Aorta (tissue), 5 donors: ENCODE measurements at regions not wholly inside any gene's neighbourhood (a gene's known extent, or its start where the extent isn't known, plus 50 kb on each side); places are given as distances from the start of the nearest gene placed in this dataset.

ENCODE experiments used
- ATAC-seq: fragments of 200-7000 bp; cut with Tn5 transposase; one replicate; pipeline ENCODE4 v1.9.1; 2022; ENCODE audit warnings: moderate library complexity; ENCODE audit not compliant: low FRiP score
- DNase-seq, 2 donors: peaks; one replicate each; pipeline ENCODE4 v3.0.0-alpha.2; 2020
- H3K27ac ChIP-seq, 2 donors: one replicate each; pipeline ENCODE4 v1.5.1; 2013; ENCODE audit warnings: low read length in 2 of 2, mild to moderate bottlenecking in 2 of 2, moderate library complexity in 2 of 2, control low read depth in 1 of 2, inconsistent platforms in 1 of 2, low read depth in 1 of 2
- H3K27me3 ChIP-seq, 2 donors: one replicate each; pipeline ENCODE4 v1.6.1; 2013; ENCODE audit warnings: control low read depth in 1 of 2, low read length in 1 of 2, mild to moderate bottlenecking in 1 of 2, moderate library complexity in 1 of 2; ENCODE audit not compliant: insufficient read depth in 2 of 2, control insufficient read depth in 1 of 2
- H3K36me3 ChIP-seq, 2 donors: one replicate each; pipeline ENCODE4 v1.6.1; 2013; ENCODE audit warnings: control low read depth in 1 of 2, low read length in 1 of 2, mild to moderate bottlenecking in 1 of 2; ENCODE audit not compliant: insufficient read depth in 2 of 2, control insufficient read depth in 1 of 2
- H3K4me1 ChIP-seq, 2 donors: one replicate each; pipeline ENCODE4 v1.6.1; 2013; ENCODE audit warnings: low read length in 2 of 2, control low read depth in 1 of 2, mild to moderate bottlenecking in 1 of 2, moderate library complexity in 1 of 2; ENCODE audit not compliant: insufficient read depth in 2 of 2, control insufficient read depth in 1 of 2
- H3K4me3 ChIP-seq, 2 donors: one replicate each; pipeline ENCODE4 v1.5.1; 2013; ENCODE audit warnings: low read length in 2 of 2, control low read depth in 1 of 2, mild to moderate bottlenecking in 1 of 2
- H3K9me3 ChIP-seq: one replicate; pipeline ENCODE4 v1.6.1; 2013; ENCODE audit warnings: mild to moderate bottlenecking, low read length; ENCODE audit not compliant: control insufficient read depth
- WGBS, 2 donors: extraction: QIAGEN DNeasy Blood & Tissue Kit; methylation state at CpG; one replicate each; pipeline ENCODE4 v1.1.7; 2013; 5-methylcytosine and 5-hydroxymethylcytosine counted together
- intact Hi-C, 2 donors: fragments of 100-400 bp; cut with DNase I; formaldehyde crosslinking; loops; one replicate each; pipeline versions ENCODE4 v1.14.2 to v1.15.0; 2022
- donor health status: healthy with polysubstance abuse.
- donor health status: Bipolar disorder and iron deficiency.
- donor health status: DM: no; HTN: no; CAD: no.
- donor health status: DM: no; HTN: no; CAD: no.
- donor health status: DM: yes; HTN: yes; CAD: no.

- WGBS, 2 donors: 83 to 86% methylated on average over 4 of the region's 4 CpGs
Measured at GRCh38 chr9:23447944-23448343, 378.1 kb downstream of the ELAVL2 start.

GRCh38 chr9:23451802-23452418, 374.1 kb downstream of the ELAVL2 start:
- no peak overlapping the region for H3K27ac ChIP-seq
- H3K4me1 ChIP-seq: no peaks in the 10 kb centered on the region
- WGBS, 2 donors: 87 to 91% methylated on average over 32 of the region's 32 CpGs
- intact Hi-C loops: no loop called here
- H3K27me3 ChIP-seq: no peaks in the 10 kb centered on the region
- no peak for ATAC-seq
- H3K9me3 ChIP-seq: no peaks in the 10 kb centered on the region
- H3K36me3 ChIP-seq: no peaks in the 10 kb centered on the region
- H3K4me3 ChIP-seq: no peak overlapping the region
- DNase-seq: no peak

More at GRCh38 chr9:23447944-23448343, 378.1 kb downstream of the ELAVL2 start:
- Histone ChIP-seq H3K4me1 (no peaks in the 10 kb centered on the region), H3K27me3 (no peaks in the 10 kb centered on the region), H3K36me3 (no peaks in the 10 kb centered on the region), H3K4me3 (no peak overlapping the region), H3K27ac (no peak overlapping the region), H3K9me3 (no peaks in the 10 kb centered on the region)
- DNase-seq (no peak), ATAC-seq (no peak)
- intact Hi-C loops: no loop called here

GRCh38 chr9:23464275-23464674, 361.8 kb downstream of the ELAVL2 start:
- Histone ChIP-seq H3K4me3 (no peak overlapping the region), H3K27ac (no peak overlapping the region), H3K27me3 (no peaks in the 10 kb centered on the region), H3K9me3 (no peaks in the 10 kb centered on the region), H3K4me1 (no peaks in the 10 kb centered on the region), H3K36me3 (no peaks in the 10 kb centered on the region)
- DNase-seq (no peak), ATAC-seq (no peak)
- WGBS, 2 donors: 48 to 53% methylated on average over 4 of the region's 4 CpGs
- intact Hi-C loops: no loop called here

GRCh38 chr9:23467276-23467675, 358.8 kb downstream of the ELAVL2 start:
- H3K27me3 ChIP-seq: no peaks in the 10 kb centered on the region
- H3K9me3 ChIP-seq: no peaks in the 10 kb centered on the region
- DNase-seq: no peak
- H3K36me3 ChIP-seq: no peaks in the 10 kb centered on the region
- no peak overlapping the region for H3K27ac ChIP-seq
- no peaks in the 10 kb centered on the region for H3K4me1 ChIP-seq
- no peak overlapping the region for H3K4me3 ChIP-seq
- intact Hi-C loops: no loop called here
- no peak for ATAC-seq
- 86 to 87% methylated on average over 4 of the region's 4 CpGs for WGBS, 2 donors

GRCh38 chr9:23477908-23478307, 348.1 kb downstream of the ELAVL2 start:
- no peak overlapping the region for H3K4me3 ChIP-seq
- H3K36me3 ChIP-seq: no peaks in the 10 kb centered on the region
- no peaks in the 10 kb centered on the region for H3K9me3 ChIP-seq
- intact Hi-C loops: no loop called here
- DNase-seq (no peak), ATAC-seq (no peak)
- WGBS, 2 donors: 92 to 94% methylated on average over 2 of the region's 2 CpGs
- H3K27ac ChIP-seq: no peak overlapping the region
- H3K4me1 ChIP-seq: no peaks in the 10 kb centered on the region
- H3K27me3 ChIP-seq: no peaks in the 10 kb centered on the region

GRCh38 chr9:23483566-23483965, 342.5 kb downstream of the ELAVL2 start:
- Histone ChIP-seq H3K4me1 (no peaks in the 10 kb centered on the region), H3K27me3 (no peaks in the 10 kb centered on the region), H3K4me3 (no peak overlapping the region), H3K9me3 (no peaks in the 10 kb centered on the region), H3K36me3 (no peaks in the 10 kb centered on the region), H3K27ac (no peak overlapping the region)
- ATAC-seq (no peak), DNase-seq (no peak)
- intact Hi-C loops: loop anchor here in 1 of 2 donors (10.0 kb wide), 1 partner anchor 359 kb away; no protein-coding TSS in a partner anchor
- 87 to 94% methylated on average over 1 of the region's 1 CpG for WGBS, 2 donors

GRCh38 chr9:23492126-23493002, 333.7 kb downstream of the ELAVL2 start:
- intact Hi-C loops: loop anchor here in 1 of 2 donors (10.0 kb wide), 1 partner anchor 368 kb away; no protein-coding TSS in a partner anchor
- H3K9me3 ChIP-seq: no peaks in the 10 kb centered on the region
- DNase-seq: no peak
- H3K4me1 ChIP-seq: no peaks in the 10 kb centered on the region
- 41 to 42% methylated on average over 5 of the region's 5 CpGs for WGBS, 2 donors
- H3K36me3 ChIP-seq: no peaks in the 10 kb centered on the region
- H3K4me3 ChIP-seq: no peak overlapping the region
- no peak for ATAC-seq
- H3K27me3 ChIP-seq: no peaks in the 10 kb centered on the region
- no peak overlapping the region for H3K27ac ChIP-seq

GRCh38 chr9:23493219-23493618, 332.8 kb downstream of the ELAVL2 start:
- ATAC-seq: no peak

More at GRCh38 chr9:23493219-23493618, 332.8 kb downstream of the ELAVL2 start:
- Histone ChIP-seq H3K4me1 (no peaks in the 10 kb centered on the region), H3K27me3 (no peaks in the 10 kb centered on the region), H3K9me3 (no peaks in the 10 kb centered on the region), H3K27ac (no peak overlapping the region), H3K36me3 (no peaks in the 10 kb centered on the region), H3K4me3 (no peak overlapping the region)
- no peak for DNase-seq
- intact Hi-C loops: loop anchor here in 1 of 2 donors (10.0 kb wide), 1 partner anchor 368 kb away; no protein-coding TSS in a partner anchor
- WGBS, 2 donors: 67% methylated on average over 5 of the region's 5 CpGs
